ENCODE measurements at regions not wholly inside any gene's neighbourhood (a gene's known extent, or its start where the extent isn't known, plus 50 kb on each side); places are given as distances from the start of the nearest gene placed in this dataset.

- TF ChIP-seq ZNF785 (tag by site-specific recombination; IDR thresholded peaks at IDR 0.05) (no peak), YY1 (tag by site-specific recombination; IDR thresholded peaks at IDR 0.05) (no peak), ZSCAN30 (tag by site-specific recombination; IDR thresholded peaks at IDR 0.05) (no peak), ZNF747 (tag by site-specific recombination; IDR thresholded peaks at IDR 0.05) (no peak), REPIN1 (tag by site-specific recombination; IDR thresholded peaks at IDR 0.05; ENCODE audit: low read depth) (no peak), CTCF (tag by site-specific recombination; IDR thresholded peaks at IDR 0.05) (no peak), ZNF302 (tag by site-specific recombination; IDR thresholded peaks at IDR 0.05; ENCODE audit: low read depth) (no peak), ZNF239 (tag by site-specific recombination; IDR thresholded peaks at IDR 0.05) (no peak), KLF17 (tag by site-specific recombination; IDR thresholded peaks at IDR 0.05) (no peak), ZBTB11 (tag by site-specific recombination; conservative IDR thresholded peaks at IDR 0.05; ENCODE audit: low read depth) (no peak), HOXA7 (CRISPR knock-in tag; IDR thresholded peaks at IDR 0.05; ENCODE audit: borderline replicate concordance) (no peak), TSHZ1 (tag by site-specific recombination; IDR thresholded peaks at IDR 0.05; ENCODE audit: borderline replicate concordance) (no peak), ZBTB6 (tag by site-specific recombination; IDR thresholded peaks at IDR 0.05) (no peak), ZNF768 (tag by site-specific recombination; IDR thresholded peaks at IDR 0.05) (no peak)
Observed at GRCh38 chr13:69234171-69234570, 873.5 kb upstream of the ATXN8OS start.
